Ecto neural progenitor cell (in vitro differentiated cells): ENCODE measurements at regions not wholly inside any gene's neighbourhood (a gene's known extent, or its start where the extent isn't known, plus 50 kb on each side); places are given as distances from the start of the nearest gene placed in this dataset.

Source experiments
- DNase-seq: peaks from one replicate; pipeline ENCODE4 v3.0.0-alpha.2; 2018; ENCODE audit warnings: low spot score

DNA sequence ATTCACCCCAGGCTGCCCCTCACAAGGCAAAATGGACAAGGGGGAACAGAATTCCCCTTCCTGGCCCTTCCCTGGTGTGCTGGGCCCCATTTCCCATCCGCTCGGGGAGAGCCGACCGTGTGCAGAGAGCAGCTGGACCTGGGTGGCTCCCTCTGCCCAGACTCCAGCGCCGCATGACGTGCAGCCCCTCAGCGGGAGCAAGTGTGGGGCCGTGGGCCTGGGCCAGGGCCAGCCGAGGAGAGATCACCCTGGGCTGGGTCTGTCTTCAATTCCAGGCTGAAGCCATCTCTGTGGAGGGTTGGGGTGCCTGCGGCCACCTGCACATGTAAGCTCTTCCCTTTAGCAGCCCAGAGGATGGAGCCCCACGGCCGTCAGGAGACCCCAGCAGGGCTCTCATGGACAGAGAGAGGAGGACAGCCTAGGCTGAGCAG lies 241.8 kb downstream of the TTLL2 start:
- no peak for DNase-seq

DNA sequence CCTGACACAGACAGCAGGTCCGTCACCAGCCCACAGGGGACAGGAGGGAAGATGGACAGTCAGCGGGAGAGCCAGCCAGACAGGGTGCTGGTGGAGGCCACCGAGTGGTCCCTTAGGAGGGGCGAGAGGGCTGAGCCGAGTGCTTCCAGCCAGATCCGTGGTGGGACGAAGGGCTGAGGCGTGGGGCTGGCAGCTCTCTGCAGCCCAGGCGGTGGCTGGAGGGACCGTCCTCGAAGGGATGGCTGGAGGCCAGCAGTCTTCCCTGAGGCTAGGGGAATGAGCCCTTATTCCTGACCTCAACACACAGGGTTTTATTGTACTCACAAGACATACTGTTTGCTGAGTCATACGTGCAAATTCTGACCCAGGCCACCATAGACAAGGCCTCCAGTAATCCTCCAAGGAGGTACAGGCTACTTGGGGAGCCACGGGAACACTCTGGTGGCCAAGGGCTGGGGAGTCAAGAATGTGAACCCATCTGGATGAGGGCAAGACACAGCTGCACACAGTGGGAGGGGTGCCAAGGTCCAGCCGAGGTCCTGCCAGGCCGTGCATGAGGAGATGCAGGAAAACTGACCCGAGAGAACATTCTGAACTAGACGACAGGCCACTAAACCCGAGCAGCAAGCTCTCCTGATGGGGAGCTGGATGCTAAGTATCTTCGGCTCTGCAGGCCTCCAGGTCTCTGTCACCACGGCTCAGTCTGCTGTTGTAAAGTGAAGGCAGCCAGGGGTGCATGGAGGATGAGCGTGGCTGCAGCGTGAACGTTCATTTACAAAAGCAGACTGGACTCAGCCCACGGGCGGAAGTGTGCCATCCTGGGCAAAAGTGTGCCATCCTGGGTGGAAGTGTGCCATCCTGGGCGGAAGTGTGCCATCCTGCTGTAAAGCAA lies 242.5 kb downstream of the TTLL2 start:
- DNase-seq, result no peak

DNA sequence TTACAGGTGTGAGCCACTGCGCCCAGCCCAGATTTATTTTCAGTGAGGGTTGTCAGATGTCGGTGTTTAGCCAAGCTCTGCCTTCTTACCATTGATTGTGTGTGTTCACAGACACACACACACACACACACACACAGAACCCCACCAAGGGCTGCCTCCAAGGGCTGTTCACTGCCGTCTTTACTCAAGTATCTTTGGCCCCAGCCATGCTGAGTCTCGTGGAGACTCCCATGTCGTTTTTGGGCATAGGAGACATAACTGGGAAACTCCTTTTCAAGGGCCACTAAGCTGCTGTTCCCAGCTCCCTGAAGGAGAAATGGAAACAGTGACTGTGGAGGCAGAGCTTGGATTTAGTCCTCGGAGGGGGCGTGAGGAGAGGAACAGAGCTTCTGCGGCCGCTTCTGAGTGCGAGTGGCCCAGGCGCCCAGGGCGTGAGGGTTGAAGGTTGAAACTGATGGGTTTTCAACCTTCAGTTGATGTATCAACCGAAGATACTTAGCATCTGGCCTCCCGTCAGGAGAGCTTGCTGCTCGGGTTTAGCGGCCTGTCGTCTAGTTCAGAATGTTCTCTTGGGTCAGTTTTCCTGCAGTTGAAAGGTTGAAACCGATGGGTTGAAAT lies 243.6 kb downstream of the TTLL2 start:
- no peak for DNase-seq

DNA sequence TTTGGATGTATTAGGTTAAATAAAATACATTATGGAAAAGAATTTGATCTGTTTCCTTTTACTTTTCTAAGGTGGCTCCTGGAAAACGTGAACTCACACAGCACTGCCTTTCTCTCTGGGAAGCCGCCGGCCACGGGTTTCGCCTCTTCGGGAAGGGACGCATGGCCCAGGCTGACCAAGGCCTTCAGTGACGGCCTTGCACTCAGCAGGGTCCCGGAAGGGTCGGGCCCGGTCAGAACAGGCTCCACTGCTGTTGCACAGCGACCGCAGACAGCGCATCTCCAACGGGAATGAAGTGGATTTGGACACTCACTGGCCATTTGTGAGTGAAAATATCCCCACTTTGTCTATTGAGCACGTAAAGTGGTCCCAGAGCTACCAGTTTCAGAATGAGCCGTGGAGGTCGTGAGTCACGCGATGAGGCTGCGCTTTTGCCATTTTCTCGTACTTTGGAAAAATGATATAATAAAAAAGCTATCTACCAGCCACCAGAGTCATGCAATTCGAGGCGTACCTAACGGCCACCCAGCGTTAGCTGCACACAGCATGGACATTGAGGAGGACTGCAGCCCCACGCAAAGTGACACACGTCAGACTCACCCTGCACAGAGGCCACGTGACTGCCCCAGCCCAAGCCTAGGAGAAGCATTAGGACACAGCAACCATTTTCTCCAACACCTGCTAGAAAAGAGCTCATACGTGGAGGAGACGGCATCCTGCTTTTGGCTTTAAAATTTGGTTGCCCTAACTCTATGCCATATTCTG lies 244.3 kb downstream of the TTLL2 start:
- no peak for DNase-seq

DNA sequence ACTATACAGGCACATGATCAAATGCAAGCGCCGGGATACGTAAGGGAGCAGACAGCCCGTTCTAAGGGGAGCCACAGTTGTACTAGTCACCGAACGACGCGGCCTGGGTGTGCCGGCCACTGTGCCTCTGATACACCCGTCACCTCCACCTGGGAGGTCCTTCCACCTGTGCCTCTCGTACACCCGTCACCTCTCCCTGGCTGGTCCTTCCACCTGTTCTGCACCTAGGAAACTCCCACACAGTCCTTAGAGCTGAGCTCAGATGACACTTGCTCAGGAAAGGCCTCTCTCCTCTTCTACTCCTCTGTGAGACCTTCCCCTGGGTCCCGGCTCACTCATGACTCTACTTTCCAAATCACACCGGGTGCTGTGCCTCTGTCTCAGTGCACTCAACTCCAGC lies 245.0 kb downstream of the TTLL2 start:
- no peak for DNase-seq

DNA sequence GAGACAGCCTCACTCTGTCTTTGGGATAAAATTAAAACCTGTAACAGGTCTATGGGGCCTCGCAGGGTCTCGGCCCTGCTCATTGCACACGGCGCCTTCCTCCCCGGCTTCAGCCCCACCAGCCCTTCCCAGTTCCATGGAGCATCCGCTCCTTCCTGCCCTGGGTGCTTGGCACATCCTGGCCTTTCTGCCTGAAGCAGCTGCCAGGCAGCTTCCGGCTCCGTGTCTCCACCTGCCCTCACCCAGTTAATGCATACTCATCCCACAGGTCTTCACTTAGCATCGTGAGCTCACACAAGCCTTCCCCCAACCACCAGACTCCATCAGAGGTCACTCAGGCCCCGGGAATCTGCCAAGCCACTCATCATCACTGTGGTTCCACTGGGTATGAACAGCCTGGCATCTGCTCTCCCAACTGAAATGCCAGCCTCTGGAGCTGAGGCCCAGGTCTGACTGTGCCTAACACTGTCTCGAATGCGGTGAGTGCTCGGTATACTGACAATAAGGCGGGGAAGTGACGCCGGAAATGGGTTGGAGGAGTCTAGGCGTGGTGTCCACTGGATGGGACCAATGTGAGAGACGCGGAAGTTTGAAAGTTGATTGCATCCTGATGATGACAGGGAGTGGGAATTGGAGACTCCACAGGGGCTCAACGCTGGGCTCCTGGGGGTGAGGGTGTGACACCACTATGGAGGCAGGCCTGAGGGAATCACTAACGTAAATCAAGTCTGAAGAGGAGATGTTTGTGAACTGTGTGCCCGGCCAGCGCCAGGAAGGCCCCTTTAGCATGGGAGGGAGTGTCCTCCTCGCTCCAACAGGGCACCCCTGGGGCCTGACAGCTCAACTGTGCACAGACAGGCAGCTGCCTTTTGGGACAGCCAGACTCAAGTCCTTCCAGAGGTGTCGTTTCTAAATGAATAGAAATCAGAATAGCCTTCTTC lies 245.8 kb downstream of the TTLL2 start:
- DNase-seq, result no peak

DNA sequence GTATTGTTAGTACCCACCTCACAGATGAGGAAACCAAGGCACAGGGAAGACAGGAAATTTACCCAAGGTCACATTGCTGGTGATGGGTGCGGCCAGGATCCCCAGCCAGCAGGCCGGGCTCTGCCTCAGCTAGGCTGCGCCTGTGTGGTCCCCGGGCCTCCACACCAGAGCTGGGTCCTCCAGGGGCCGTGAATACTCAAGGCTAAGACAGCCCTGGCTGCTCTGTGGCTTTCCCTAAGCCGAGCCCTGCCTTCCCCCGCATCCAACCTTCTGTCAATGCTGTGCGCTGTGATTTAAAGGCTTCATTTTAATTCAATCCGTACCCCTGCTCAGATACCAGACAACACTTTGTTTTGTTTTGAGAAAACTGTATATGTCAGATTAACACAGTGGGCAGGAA lies 246.7 kb downstream of the TTLL2 start:
- DNase-seq, result peak; percentile 47

DNA sequence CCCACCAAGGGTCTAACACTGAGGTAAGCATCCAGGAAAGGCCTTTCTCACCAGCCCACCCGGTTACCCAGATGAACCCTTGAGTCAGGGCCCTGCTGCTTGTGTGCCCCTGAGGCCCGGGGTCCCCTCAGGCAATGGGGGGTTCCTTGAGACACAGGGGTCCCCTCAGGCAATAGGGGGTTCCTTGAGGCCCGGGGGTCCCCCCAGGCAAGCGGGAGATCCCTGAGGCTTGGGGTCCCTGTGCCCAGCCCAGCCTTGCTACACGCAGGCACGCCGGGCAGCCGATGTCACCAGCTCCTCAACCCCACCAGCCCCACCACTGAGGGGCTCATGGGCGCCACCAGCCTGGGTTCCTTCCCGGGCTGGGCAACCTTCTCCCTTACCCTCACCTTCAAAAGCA lies 247.2 kb downstream of the TTLL2 start:
- DNase-seq, result no peak

DNA sequence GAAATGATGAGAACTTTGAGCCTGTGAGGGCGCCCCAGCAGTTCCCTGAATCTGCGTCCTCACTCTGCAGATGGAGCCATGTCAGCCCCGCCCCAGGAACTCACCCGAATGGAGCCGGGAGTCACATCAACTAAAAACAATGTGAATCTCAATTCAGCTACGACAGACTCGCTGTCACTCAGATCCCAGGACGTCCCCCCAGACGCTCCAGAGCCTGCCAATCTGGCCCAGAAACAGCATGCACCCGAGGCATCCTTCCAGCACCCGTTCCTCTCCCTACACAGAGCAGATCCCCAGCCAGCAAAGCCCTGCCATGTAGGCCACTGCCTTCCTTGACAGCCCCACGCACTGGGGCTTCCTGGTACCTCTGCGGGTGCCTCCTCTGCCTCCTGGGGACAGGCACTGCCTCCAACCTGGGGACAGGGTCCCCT lies 248.0 kb downstream of the TTLL2 start:
- DNase-seq, result peak; percentile 45

DNA sequence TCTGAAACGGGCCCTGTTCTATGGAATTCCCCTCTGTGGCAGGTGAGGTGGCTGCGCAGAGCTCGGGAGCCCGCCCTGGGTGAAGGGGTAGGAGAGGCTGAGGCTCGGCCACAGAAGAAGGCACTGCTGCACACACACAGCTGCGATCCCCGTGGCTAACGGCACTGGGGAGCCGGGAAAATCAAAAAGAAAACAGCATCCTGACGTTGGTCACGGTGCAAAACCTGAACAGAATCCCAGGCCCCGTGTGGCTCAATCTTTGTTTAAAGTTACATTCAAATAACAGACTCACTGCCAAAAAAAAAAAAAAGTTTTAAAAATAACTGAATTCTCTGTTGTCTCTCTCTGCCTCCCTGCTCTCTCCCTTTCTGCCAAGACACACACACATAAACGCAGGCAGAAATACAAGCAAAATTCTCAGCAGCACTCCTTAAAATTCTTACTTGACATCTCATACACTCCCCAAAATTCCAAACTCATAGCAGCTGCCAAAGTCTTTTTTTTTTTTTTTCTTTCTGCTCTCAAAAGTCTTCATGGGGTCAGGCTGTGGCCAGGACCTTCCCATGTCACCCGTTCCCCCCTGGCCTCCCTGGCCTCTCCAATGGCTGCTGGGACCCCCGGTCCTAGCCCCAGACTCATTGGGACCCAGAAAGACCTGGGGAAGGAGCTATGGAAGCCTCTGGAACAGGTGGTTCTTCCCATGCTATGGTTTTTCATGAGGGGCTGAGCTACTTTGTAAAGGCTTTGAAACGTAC lies 248.8 kb downstream of the TTLL2 start:
- no peak for DNase-seq

DNA sequence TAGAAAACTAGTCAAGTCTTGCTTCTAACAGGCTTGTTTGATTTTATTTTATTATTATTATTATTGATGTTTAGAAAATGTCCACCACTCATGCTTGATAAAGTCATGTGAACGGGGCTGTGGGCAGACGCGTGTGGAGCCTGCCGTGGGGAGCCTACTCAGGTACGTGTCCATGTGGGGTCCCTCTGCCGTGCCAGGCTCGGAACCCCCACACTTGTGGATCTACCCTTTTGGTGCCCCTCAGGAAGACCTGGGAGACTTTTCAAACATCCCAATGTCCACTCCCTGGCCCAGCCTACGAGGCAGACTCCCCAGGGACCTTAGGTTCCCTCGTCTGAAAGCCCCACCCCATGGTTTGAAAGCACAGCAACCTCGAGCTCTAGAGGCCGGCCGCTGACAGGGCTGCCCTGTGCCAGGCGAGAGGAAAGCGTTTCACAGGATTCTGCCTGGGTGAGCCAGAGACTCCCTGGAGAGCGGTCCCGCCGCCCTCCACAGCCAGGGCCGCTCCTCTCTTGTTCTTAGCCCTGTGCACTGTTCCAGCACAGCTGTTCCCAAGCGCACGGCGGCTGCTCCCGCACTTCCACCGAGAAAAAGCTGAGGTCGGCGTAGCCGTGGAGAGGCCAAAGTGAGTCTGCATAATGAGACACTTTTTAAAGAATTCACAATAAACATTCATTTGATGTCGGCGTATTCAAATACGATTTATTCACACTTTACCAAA lies 249.7 kb downstream of the TTLL2 start:
- no peak for DNase-seq

DNA sequence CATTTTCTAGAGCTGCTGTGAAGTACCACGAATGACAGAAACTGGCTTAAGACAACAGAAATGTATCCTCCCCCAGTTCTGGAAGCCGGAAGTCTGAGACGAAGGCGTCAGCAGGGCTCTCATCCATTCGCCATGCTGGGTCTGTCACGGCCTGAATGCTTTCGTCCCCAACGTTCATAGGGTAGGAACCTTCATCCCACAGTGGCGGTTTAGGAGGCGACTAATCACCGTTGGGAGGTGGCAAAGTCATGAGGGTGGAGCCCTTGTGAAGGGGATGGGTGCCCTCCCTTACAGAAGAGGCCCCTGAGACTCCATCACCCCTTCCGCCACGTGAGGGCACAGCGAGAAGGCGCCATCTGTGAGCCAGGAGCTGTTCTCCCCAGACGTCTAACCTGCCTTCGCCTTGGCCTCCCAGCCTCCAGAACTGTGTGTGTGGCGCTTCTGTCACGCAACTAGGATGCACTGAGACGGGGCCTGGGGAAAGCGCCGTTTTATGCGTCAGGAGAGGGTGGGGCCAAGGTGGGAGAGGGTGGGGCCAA lies 250.3 kb downstream of the TTLL2 start:
- no peak for DNase-seq

DNA sequence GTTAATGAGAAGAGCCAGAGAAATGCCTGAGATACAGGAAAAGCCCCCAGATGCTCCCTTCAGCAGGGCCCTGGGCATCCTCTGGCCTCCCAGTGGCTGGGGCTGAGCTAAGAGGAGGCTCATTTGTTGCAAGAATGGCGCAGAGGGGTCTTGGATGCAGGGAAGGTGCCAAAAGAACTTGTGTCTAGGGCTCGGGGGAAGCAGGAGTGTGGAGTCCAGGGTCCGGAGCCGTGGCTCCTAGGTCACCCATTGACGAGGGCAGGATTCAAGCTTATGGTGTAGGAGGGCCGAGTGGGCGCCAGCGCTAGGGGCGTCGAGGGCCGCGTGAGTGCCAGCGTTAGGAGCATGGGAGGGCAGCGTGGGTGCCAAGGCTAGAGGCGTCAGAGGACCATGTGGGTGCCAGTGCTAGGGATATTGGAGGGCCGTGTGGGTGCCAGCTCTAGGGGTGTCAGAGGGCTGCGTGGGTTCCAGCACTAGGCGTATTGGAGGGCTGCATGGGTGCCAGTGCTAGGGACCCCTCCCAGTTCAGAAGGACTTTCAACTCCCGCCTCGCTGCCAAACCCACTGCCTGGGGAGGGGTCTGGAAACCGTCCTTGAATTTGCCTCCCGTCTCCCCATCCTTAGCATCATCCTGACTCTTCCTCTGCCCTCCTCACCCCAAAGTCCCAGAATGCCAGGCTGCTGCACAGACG lies 250.5 kb upstream of the AFDN start:
- DNase-seq, result no peak

DNA sequence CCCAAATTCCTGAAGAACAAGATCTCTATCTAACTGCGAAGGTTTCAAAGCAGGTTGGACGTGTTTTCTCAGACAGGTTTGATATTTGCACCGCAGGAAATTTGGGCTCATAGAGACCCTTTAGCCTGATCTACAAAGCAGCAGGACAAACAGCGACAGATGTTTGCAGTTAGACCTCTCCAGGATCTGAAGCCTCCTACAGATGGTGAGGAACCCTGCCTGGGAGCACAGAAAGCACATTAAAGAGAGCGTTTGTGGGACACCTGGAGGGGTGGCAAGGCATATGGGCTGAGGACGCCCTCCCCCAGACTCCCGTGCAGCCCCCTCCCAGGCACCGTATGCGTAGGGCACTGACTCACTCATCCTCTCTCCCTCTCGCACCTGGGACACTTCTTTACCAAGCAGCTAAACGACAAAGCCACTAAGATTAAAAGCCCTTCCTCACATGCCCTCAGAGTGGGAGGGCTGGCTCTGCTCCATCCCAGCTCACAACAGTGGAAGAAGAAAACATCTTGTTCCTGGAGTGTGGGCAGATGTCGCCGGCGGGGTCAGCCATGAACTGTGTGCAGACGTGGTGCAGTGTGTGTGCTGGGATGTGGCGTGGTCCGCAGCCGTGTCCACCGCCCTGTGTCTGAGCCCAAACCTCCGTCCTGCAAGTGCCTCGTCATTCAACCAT lies 249.7 kb upstream of the AFDN start:
- peak; percentile 47 for DNase-seq

DNA sequence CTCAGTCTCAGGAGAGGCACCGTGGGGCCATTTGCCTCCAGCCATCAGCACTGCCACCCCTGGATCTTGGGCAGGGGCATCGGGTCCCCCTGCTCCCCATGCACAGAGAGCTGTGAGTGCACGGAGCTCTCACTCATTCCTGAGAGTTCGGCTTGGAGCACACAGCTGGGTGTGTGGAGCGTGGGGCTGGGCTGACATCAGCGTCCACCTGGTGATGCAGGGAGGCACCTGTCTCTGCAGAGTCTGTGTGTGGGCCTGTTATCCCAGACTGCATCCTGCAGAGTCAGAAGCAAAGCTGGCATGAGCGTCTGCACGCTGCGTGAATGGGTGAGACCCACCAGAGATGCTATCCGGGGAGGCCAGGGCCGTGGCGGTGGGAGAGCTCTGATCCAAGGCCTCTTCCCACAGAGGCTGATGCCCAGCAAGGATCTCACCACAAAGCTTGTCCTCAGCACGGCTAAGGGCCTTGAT lies 248.8 kb upstream of the AFDN start:
- no peak for DNase-seq

DNA sequence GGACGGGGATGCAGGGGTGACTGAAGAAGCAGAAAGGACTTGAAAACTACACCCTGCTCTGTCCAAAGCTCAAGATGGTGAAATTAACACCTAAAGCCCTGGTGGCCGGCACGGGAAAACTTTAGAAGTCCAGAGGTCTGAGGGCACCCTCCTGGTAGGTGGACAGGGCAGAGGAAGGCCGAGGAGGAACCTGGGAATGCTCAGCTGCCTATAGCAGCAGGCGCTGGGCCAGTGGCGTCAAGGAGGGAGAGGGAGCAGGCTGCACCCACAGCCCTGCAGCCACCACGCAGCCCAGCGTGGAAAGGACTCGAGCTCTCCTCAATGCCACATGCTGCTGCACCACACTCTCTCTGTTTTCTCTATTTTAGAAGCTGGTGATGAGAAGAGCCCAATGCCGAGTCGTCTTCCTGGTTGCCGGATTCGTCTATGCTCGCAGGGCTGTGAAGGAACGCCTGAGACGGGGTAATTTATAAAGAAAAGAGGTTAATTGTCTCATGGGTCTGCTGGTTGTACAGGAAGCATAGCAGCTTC lies 248.3 kb upstream of the AFDN start:
- no peak for DNase-seq

DNA sequence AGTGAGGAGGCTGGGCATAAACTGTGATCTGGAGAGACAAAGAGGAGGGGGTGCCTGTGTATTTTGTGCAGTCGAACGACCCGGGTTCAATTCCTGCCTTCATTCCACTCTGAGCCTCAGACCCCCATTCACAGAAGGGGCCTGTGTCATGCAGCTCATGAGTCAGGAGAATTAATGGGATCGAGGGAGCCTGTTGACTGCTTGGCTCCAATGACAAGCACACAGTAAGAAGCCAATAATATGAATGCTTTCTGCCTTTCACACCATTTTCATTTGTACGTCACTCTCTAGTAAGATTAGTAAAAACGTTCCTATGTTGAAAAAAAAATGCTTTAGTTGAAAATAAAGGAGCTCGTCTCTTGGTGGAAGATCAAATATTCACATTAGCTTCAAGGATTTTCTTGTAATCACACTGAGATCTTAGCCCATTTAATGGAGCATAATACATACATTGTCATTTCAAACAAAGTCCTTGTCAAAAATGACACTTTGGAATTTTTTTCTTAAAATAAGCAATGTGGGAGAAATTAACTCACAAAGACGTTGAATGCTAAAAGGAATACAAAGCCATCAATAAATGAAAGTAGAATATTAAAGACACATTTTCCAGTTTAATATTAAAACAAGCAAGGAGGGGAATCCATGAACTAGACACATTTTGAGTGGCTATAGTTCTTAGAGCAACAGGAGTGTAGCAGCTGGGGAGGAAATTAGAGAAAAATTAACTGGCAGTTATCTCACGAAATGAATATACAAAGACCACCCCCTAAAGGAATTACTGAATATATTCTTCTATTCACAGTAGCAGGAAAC lies 246.7 kb upstream of the AFDN start:
- no peak for DNase-seq

DNA sequence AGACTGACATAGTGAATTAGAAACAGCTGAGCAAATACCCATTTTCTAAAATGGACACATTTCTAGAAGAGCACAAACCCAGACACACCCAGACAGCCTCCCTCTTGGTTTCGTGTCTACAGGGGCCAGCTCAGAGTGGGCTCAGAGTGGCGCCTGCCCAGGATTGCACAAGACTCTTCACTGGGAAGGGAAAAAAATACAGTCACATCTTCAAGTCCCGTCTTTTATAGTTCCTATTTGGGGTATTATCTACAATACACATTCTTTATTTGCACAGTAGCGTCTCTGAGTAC lies 246.1 kb upstream of the AFDN start:
- DNase-seq, result no peak
